K562 (cell line): ENCODE measurements at regions not wholly inside any gene's neighbourhood (a gene's known extent, or its start where the extent isn't known, plus 50 kb on each side); places are given as distances from the start of the nearest gene placed in this dataset.

Experiments used
- HIVEP1 ChIP-seq: fragments of 250-450 bp; sonication (Bioruptor Pico); IDR thresholded peaks from 2 replicates; pipeline ENCODE4 v1.4.0; 2020; ENCODE audit warnings: mild to moderate bottlenecking
- IRF2 ChIP-seq: sonication (generic); formaldehyde crosslinking; IDR thresholded peaks from 2 replicates; pipeline ENCODE4 v1.8.1; 2022; ENCODE audit warnings: mild to moderate bottlenecking, missing genetic modification reagents
- MTA3 ChIP-seq: fragments of 450-650 bp; formaldehyde crosslinking; IDR thresholded peaks from 2 replicates; pipeline ENCODE4 v1.6.1; 2017; ENCODE audit warnings: mild to moderate bottlenecking, borderline replicate concordance
- NR1H2 ChIP-seq: sonication (generic); formaldehyde crosslinking; IDR thresholded peaks from 2 replicates; pipeline ENCODE4 v1.4.0; 2020; ENCODE audit warnings: mild to moderate bottlenecking, missing genetic modification reagents
- NR2F6 ChIP-seq: fragments of 450-650 bp; formaldehyde crosslinking; IDR thresholded peaks from 2 replicates; pipeline ENCODE4 v1.4.0; 2020; ENCODE audit warnings: mild to moderate bottlenecking
- ZNF778 ChIP-seq: fragments of 450-650 bp; formaldehyde crosslinking; IDR thresholded peaks from 2 replicates; pipeline ENCODE4 v1.4.0; 2020; ENCODE audit warnings: mild to moderate bottlenecking, moderate library complexity
- TF ChIP-seq, protein P1 (sequence below): fragments of 450-650 bp; IDR thresholded peaks from 2 replicates; pipeline ENCODE4 v1.6.1; 2016; ENCODE audit warnings: mild to moderate bottlenecking, moderate library complexity
- TF ChIP-seq, protein P2 (sequence below): sonication (generic); formaldehyde crosslinking; IDR thresholded peaks from 2 replicates; pipeline ENCODE4 v1.4.0; 2020; ENCODE audit warnings: mild to moderate bottlenecking, missing genetic modification reagents
- TF ChIP-seq, protein P3 (sequence below), 2 experiments: IDR thresholded peaks; 2 replicates each; pipeline ENCODE4 v1.6.1; 2011; ENCODE audit warnings: borderline replicate concordance in 1 of 2, control low read depth in 1 of 2, low read depth in 1 of 2, low read length in 1 of 2, mild to moderate bottlenecking in 1 of 2, mixed read lengths in 1 of 2, moderate library complexity in 1 of 2; ENCODE audit not compliant: insufficient read depth in 1 of 2, insufficient read length in 1 of 2, poor library complexity in 1 of 2, severe bottlenecking in 1 of 2; ENCODE audit errors: extremely low read depth in 1 of 2

DNA sequence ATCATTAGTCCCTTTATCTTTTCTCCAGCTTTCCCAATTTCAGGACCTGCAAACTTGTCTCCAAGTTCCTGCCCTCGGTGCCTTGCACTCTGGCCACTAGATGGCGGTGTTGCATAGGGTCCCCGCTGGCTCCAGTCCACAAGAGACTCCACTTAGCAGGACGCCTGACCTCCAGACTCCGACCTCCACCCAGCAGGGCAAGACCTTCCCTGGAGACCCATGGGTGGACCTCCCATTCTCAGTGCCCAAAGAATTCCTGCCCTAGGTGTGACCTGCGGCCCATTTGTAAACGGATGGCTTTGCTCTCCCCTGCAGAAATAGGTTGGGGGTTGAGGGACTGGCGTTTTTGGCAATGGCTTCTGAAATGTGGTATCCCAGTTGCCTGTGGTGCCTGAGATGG lies 82.6 kb downstream of the LSM3 start (continued):
- TF ChIP-seq HIVEP1 (CRISPR knock-in tag) (no peak), ZNF778 (CRISPR knock-in tag) (no peak), NR2F6 (CRISPR knock-in tag) (no peak), IRF2 (CRISPR knock-in tag) (no peak), NR1H2 (no peak), MTA3 (peak; percentile 39; the same call in 1 of the 2 replicates)
- TF ChIP-seq, protein P1, sequence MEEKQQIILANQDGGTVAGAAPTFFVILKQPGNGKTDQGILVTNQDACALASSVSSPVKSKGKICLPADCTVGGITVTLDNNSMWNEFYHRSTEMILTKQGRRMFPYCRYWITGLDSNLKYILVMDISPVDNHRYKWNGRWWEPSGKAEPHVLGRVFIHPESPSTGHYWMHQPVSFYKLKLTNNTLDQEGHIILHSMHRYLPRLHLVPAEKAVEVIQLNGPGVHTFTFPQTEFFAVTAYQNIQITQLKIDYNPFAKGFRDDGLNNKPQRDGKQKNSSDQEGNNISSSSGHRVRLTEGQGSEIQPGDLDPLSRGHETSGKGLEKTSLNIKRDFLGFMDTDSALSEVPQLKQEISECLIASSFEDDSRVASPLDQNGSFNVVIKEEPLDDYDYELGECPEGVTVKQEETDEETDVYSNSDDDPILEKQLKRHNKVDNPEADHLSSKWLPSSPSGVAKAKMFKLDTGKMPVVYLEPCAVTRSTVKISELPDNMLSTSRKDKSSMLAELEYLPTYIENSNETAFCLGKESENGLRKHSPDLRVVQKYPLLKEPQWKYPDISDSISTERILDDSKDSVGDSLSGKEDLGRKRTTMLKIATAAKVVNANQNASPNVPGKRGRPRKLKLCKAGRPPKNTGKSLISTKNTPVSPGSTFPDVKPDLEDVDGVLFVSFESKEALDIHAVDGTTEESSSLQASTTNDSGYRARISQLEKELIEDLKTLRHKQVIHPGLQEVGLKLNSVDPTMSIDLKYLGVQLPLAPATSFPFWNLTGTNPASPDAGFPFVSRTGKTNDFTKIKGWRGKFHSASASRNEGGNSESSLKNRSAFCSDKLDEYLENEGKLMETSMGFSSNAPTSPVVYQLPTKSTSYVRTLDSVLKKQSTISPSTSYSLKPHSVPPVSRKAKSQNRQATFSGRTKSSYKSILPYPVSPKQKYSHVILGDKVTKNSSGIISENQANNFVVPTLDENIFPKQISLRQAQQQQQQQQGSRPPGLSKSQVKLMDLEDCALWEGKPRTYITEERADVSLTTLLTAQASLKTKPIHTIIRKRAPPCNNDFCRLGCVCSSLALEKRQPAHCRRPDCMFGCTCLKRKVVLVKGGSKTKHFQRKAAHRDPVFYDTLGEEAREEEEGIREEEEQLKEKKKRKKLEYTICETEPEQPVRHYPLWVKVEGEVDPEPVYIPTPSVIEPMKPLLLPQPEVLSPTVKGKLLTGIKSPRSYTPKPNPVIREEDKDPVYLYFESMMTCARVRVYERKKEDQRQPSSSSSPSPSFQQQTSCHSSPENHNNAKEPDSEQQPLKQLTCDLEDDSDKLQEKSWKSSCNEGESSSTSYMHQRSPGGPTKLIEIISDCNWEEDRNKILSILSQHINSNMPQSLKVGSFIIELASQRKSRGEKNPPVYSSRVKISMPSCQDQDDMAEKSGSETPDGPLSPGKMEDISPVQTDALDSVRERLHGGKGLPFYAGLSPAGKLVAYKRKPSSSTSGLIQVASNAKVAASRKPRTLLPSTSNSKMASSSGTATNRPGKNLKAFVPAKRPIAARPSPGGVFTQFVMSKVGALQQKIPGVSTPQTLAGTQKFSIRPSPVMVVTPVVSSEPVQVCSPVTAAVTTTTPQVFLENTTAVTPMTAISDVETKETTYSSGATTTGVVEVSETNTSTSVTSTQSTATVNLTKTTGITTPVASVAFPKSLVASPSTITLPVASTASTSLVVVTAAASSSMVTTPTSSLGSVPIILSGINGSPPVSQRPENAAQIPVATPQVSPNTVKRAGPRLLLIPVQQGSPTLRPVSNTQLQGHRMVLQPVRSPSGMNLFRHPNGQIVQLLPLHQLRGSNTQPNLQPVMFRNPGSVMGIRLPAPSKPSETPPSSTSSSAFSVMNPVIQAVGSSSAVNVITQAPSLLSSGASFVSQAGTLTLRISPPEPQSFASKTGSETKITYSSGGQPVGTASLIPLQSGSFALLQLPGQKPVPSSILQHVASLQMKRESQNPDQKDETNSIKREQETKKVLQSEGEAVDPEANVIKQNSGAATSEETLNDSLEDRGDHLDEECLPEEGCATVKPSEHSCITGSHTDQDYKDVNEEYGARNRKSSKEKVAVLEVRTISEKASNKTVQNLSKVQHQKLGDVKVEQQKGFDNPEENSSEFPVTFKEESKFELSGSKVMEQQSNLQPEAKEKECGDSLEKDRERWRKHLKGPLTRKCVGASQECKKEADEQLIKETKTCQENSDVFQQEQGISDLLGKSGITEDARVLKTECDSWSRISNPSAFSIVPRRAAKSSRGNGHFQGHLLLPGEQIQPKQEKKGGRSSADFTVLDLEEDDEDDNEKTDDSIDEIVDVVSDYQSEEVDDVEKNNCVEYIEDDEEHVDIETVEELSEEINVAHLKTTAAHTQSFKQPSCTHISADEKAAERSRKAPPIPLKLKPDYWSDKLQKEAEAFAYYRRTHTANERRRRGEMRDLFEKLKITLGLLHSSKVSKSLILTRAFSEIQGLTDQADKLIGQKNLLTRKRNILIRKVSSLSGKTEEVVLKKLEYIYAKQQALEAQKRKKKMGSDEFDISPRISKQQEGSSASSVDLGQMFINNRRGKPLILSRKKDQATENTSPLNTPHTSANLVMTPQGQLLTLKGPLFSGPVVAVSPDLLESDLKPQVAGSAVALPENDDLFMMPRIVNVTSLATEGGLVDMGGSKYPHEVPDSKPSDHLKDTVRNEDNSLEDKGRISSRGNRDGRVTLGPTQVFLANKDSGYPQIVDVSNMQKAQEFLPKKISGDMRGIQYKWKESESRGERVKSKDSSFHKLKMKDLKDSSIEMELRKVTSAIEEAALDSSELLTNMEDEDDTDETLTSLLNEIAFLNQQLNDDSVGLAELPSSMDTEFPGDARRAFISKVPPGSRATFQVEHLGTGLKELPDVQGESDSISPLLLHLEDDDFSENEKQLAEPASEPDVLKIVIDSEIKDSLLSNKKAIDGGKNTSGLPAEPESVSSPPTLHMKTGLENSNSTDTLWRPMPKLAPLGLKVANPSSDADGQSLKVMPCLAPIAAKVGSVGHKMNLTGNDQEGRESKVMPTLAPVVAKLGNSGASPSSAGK = no peak
- TF ChIP-seq, protein P2, sequence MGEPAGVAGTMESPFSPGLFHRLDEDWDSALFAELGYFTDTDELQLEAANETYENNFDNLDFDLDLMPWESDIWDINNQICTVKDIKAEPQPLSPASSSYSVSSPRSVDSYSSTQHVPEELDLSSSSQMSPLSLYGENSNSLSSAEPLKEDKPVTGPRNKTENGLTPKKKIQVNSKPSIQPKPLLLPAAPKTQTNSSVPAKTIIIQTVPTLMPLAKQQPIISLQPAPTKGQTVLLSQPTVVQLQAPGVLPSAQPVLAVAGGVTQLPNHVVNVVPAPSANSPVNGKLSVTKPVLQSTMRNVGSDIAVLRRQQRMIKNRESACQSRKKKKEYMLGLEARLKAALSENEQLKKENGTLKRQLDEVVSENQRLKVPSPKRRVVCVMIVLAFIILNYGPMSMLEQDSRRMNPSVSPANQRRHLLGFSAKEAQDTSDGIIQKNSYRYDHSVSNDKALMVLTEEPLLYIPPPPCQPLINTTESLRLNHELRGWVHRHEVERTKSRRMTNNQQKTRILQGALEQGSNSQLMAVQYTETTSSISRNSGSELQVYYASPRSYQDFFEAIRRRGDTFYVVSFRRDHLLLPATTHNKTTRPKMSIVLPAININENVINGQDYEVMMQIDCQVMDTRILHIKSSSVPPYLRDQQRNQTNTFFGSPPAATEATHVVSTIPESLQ (CRISPR knock-in tag) = no peak
- TF ChIP-seq, protein P3, sequence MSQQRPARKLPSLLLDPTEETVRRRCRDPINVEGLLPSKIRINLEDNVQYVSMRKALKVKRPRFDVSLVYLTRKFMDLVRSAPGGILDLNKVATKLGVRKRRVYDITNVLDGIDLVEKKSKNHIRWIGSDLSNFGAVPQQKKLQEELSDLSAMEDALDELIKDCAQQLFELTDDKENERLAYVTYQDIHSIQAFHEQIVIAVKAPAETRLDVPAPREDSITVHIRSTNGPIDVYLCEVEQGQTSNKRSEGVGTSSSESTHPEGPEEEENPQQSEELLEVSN (IDR thresholded peaks at IDR 0.05; ENCODE audit: borderline replicate concordance in 1 of 2, extremely low read depth in 1 of 2, insufficient read depth in 1 of 2, insufficient read length in 1 of 2, low read depth in 1 of 2, low read length in 1 of 2, poor library complexity in 1 of 2, severe bottlenecking in 1 of 2) = no peak
